HG03460 (cell line): ENCODE measurements at regions not wholly inside any gene's neighbourhood (a gene's known extent, or its start where the extent isn't known, plus 50 kb on each side); places are given as distances from the start of the nearest gene placed in this dataset.
"Not testable (repeated sequence)": the region's sequence is repeated elsewhere in the genome, so short reads cannot be mapped to it uniquely, and the experiment has no call there.

Experiments used
- ATAC-seq: cut with Tn5 transposase; IDR thresholded peaks from one replicate; pipeline ENCODE4 v1.9.1; 2021; ENCODE audit not compliant: unreplicated experiment

- ATAC-seq, result no peak
Observed at GRCh38 chr22:22193923-22194322, 50.7 kb upstream of the VPREB1 start.

GRCh38 chr22:22193462-22193861 is 51.1 kb upstream of the VPREB1 start:
- not testable (repeated sequence) for ATAC-seq

GRCh38 chr22:22193006-22193405 is 51.6 kb upstream of the VPREB1 start:
- ATAC-seq, result not testable (repeated sequence)

- not testable (repeated sequence) for ATAC-seq
Observed at GRCh38 chr22:22189796-22190195, 54.8 kb upstream of the VPREB1 start.

- not testable (repeated sequence) for ATAC-seq
Observed at GRCh38 chr22:22187863-22188262, 56.7 kb upstream of the VPREB1 start.

GRCh38 chr22:22187299-22187698 is 57.3 kb upstream of the VPREB1 start:
- ATAC-seq, result no peak

GRCh38 chr22:22185844-22186499 is 58.6 kb upstream of the VPREB1 start:
- ATAC-seq, result no peak

GRCh38 chr22:22185217-22185616 is 59.4 kb upstream of the VPREB1 start:
- ATAC-seq, result no peak

GRCh38 chr22:22184277-22184807 is 60.2 kb upstream of the VPREB1 start:
- ATAC-seq, result no peak

- ATAC-seq, result no peak
Observed at GRCh38 chr22:22182990-22183264, 61.7 kb upstream of the VPREB1 start.

- ATAC-seq, result no peak
Observed at GRCh38 chr22:22182218-22182989, 62.2 kb upstream of the VPREB1 start.

- no peak for ATAC-seq
Observed at GRCh38 chr22:22181341-22181850, 63.2 kb upstream of the VPREB1 start.

GRCh38 chr22:22180738-22181285 is 63.8 kb upstream of the VPREB1 start:
- ATAC-seq, result no peak

- ATAC-seq, result no peak
Observed at GRCh38 chr22:22179858-22180257, 64.7 kb upstream of the VPREB1 start.

GRCh38 chr22:22178992-22179391 is 65.6 kb upstream of the VPREB1 start:
- no peak for ATAC-seq

- no peak for ATAC-seq
Observed at GRCh38 chr22:22178355-22178965, 66.1 kb upstream of the VPREB1 start.

GRCh38 chr22:22176929-22177616 is 67.5 kb upstream of the VPREB1 start:
- ATAC-seq, result no peak

- not testable (repeated sequence) for ATAC-seq
Observed at GRCh38 chr22:22172896-22173628, 71.5 kb upstream of the VPREB1 start.

- ATAC-seq, result no peak
Observed at GRCh38 chr22:22171357-22172218, 73.0 kb upstream of the VPREB1 start.
